GM18508 (cell line): ENCODE measurements at regions not wholly inside any gene's neighbourhood (a gene's known extent, or its start where the extent isn't known, plus 50 kb on each side); places are given as distances from the start of the nearest gene placed in this dataset.
A peak's percentile ranks its signal among the peaks of the same experiment; 100 is the strongest.
"Not testable (repeated sequence)": the region's sequence is repeated elsewhere in the genome, so short reads cannot be mapped to it uniquely, and the experiment has no call there.

Experiments used
- ATAC-seq: cut with Tn5 transposase; IDR thresholded peaks from one replicate; pipeline ENCODE4 v1.9.1; 2021; ENCODE audit warnings: moderate number of reproducible peaks; ENCODE audit not compliant: insufficient read depth, unreplicated experiment

- no peak for ATAC-seq
These were observed 170.3 kb upstream of the CCDC54 start for GRCh38 chr3:107206945-107207344.

GRCh38 chr3:107208100-107208499 lies 169.1 kb upstream of the CCDC54 start:
- ATAC-seq = no peak

DNA sequence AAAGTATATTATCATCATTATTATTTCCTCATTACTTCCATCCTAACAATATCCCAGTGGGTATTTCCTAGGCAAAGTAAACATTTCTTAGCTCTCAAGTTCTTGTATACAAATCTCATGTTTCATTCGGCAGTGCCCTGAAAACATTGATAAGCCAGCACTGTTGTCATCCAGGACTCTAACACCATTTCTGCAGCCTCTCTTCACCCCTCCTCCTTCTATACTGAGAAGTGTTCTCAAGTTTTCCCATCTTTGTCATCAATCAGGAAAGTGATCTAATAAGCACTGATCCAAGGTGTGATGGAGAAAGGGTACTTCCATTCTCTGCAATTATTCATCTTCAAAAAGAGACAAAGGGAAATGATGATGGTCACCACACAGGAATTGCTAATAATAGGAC lies 168.4 kb upstream of the CCDC54 start:
- no peak for ATAC-seq

DNA sequence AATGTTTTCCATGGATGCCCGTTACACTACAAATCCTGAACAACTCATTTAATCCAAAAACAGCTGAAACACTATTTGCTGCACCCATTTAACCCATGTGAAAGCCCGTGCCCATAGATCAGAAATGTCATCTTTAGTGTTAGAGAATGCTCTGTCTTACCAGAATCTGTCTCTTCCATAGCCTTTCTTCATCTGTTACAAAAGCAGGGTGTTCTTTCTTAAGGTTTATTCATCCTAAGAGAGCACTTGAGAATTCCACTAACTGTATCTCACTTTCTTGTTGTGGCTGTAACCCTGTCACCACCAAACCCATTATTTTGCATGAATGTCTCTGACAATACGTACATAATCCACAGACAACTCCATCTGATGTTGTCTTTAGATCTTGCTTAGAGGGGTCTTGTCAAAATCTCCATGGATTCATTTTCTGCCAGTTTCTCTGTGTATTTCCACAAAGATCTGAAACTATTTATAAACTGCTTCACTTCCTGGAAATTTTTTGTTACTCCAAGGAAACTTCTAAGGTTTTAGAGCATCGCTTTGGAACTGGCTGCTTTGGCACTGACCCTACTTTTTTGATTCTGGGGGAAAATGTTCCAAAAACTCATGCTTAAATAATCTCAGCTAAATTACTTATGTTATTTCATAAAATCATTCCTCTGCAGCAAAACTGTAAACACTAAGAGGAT lies 167.8 kb upstream of the CCDC54 start:
- ATAC-seq = no peak

GRCh38 chr3:107211608-107212007 lies 165.6 kb upstream of the CCDC54 start:
- ATAC-seq = no peak

GRCh38 chr3:107212618-107213017 lies 164.6 kb upstream of the CCDC54 start:
- no peak for ATAC-seq

- no peak for ATAC-seq
These were observed 164.1 kb upstream of the CCDC54 start for GRCh38 chr3:107213044-107213669.

DNA sequence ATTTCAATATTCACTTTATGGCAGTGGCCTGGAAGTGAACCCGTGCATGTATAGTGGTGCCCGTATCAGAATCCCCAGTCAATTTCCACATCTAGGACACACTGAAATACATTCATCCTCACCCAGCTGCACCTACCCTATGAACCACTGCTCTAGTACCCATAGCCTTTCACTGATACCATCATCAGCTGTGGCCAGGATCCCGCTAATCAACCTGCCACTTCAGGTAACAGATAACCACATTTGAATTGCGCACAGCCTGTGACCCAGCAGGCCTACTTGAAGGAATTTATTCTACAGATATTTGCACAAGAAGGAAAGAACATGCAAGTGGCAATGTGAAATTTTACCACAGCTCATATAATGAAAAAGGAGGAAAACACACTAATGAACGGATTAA lies 161.0 kb upstream of the CCDC54 start:
- ATAC-seq = no peak

GRCh38 chr3:107216711-107217110 lies 160.5 kb upstream of the CCDC54 start:
- no peak for ATAC-seq

DNA sequence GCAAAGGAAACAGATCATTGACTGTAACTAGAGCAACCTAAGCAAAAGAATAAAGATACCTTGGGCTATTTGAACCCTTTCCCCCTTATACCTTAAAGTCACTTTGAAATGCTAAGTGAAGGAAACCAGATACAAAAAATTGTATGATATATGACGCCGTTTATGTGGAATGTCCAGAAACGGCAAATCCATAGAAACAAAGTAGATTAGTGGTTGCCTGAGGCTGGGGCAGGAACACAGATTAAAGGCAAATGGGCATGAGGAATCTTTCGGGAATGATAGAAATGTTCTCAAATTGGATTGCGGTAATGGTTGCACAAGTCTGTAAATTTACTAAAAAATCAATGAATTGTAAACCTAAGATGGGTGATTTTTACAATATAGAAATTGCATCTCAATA lies 160.1 kb upstream of the CCDC54 start:
- ATAC-seq = no peak

DNA sequence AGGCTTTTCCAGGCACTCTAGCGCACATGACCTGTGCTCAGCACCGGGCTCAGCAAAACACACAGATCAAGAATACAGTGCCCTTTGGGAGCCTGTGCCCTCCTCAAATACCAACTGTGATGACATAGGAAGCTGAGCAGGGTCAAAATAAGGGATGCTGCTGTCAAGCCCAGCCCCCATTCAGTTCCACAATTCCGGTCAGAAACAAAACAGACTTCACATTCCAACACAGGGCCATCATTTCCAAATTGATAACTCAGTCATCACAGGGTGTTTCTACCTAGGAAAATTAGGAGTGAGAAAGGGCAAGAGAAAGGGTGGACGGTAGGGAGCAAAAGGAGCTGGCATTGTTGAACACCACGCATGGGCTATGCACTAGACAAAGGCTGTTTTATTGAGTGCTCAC lies 158.4 kb upstream of the CCDC54 start:
- ATAC-seq = no peak

DNA sequence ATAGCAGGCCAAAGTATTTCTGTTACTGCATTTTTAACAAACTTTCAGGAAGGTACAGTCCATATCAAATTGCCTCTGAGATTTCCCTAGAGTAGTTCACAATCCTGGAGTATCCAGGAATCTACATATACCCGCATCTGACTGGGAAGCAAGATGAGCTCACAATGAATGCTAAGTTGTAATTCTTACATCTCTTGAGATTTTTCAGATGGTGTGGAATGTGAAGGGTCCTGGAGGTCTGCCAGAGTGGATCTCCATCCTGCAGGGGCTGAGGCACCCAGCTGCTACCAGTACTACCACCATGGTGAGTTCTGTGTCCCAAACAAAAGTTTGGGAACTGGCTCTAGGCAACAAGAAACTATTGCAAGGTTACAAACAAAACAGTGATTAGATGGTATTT lies 156.7 kb upstream of the CCDC54 start:
- no peak for ATAC-seq

DNA sequence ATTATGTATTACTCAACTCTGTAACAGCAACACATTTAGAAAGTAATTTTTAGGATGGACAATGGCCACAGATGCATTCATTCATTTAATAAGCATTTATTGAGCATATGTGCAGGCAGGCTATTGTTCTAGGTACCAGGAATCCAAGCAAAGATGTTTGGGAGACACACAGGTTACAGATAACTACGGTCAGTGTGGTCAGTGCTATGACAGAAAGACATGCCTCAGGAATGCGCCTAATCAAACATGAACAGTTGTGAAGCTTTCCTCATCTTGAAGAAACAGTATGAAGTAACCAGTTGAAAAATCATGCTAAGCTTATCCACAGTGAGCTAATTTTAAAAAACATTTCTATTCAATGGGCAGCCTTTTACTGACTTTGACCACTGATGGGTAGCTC lies 155.4 kb upstream of the CCDC54 start:
- ATAC-seq = no peak

DNA sequence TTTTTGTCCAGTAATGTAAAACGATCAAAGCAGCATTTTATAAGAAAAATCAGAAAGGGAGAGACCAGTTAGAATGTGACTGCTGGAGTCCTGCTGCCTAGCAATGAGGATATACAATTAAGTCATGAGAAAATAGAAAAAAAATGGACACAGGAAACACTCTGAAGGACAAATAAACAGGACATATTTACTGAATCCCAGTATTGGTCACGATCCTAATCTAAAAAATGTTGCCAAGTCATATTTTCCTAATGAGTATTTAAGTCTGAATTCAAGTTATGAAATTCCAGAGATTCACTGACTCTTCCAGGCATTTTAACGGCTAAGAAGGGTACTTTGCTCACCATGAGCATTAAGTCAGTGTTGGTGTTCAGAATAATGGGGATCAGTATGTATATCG lies 154.3 kb upstream of the CCDC54 start:
- no peak for ATAC-seq

GRCh38 chr3:107224026-107224596 lies 153.1 kb upstream of the CCDC54 start:
- no peak for ATAC-seq

DNA sequence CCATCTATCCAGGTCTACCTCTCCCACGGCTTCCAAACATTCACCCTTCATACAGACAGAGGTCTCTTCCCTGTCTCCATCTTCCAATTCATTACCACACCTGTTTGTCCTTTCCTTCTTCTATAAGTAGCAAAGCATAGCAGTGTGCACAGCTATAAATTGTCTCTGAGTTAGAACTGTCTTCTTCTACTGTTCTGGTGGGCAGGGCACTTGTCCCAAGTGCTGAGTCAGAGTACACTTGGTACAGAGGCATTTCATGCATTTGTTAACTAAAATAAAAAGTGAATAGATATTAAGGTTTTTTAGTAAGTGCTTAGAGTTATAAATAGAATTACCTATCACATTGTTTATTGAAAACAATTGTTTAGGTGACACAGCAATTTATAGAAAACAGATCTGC lies 150.1 kb upstream of the CCDC54 start:
- no peak for ATAC-seq

- ATAC-seq = not testable (repeated sequence)
These were observed 143.4 kb upstream of the CCDC54 start for GRCh38 chr3:107233877-107234276.

DNA sequence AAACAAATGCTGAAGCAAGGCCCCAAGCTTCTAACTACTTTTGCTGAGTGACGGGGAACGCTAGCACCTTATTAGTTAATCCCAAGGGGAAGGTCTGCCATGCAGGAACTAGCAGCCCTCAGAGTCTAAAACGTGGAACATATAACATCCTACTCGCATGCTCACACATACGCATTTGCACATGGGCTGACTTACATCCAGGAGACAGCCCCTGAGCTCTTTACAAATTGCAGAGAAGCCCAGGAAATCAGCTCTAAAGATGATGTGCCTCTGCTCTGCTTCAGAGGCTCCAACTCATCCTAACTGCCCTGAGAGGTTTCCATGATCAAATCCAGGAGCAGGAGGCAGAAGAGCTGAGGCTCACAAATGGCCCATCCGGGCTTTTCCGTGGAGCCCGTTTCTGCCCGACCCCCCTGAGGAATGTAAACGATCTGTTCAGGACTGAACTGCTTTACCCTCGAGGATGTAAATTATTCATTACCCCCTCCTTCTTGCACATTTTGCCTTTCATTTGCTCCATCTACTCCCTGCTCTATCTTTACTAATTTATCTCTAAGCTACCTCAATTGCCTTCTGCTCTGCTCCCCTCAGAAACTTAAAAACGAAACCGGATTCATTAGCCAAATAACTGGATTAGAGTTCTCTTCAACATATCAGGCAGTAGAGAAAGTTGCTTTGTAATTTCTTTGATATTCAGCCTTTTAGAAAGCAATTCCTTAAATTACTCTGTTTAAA lies 141.9 kb upstream of the CCDC54 start:
- no peak for ATAC-seq

DNA sequence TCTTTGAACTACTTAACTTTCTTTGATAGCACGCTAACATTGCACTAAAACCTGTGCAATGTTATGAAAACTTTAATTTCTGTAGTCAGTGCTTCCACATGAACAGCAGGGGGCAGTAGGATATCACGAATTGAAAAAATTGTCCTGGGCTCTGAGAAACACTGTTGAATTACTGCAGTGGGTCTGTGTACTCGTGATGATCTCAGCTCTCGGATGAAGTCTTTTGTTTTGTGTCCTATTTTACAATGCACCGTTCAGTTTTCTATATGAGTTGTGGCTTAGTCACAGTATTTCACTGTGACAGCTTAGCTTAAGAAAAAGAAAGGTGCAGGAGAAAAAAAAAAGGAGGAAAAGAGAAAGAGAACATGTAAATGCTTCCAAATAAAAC lies 141.3 kb upstream of the CCDC54 start:
- ATAC-seq = peak; percentile 69

- ATAC-seq = no peak
These were observed 140.4 kb upstream of the CCDC54 start for GRCh38 chr3:107236655-107237337.

- ATAC-seq = no peak
These were observed 138.5 kb upstream of the CCDC54 start for GRCh38 chr3:107238787-107239186.
